GM13977 (cell line): ENCODE measurements at regions not wholly inside any gene's neighbourhood (a gene's known extent, or its start where the extent isn't known, plus 50 kb on each side); places are given as distances from the start of the nearest gene placed in this dataset.

ENCODE experiments used
- DNase-seq: peaks from one replicate; pipeline ENCODE4 v3.0.0; 2012; ENCODE audit warnings: low spot score
- CTCF ChIP-seq: IDR thresholded peaks from 2 replicates; pipeline ENCODE4 v1.5.1; 2012; ENCODE audit warnings: mild to moderate bottlenecking, control low read depth; ENCODE audit not compliant: insufficient read depth; ENCODE audit errors: extremely low read depth, missing control alignments
- in situ Hi-C: fragments of 300-500 bp; cut with MboI; formaldehyde crosslinking; loops from one replicate; pipeline ENCODE4 v1.12.0; 2022; ENCODE audit warnings: low sequenced_read_pairs, low pct_unique_long_range_greater_than_20kb, mixed read lengths, inconsistent platforms; ENCODE audit not compliant: unreplicated experiment

GRCh38 chr1:78715181-78715661 lies 65.6 kb downstream of the IFI44 start:
- in situ Hi-C loops: no loop called here
- no peak for TF ChIP-seq CTCF

GRCh38 chr1:78716186-78716585 lies 66.6 kb downstream of the IFI44 start:
- in situ Hi-C loops: no loop called here
- TF ChIP-seq CTCF: no peak
- DNase-seq: no peak

More at GRCh38 chr1:78715181-78715661, 65.6 kb downstream of the IFI44 start:
- DNase-seq: no peak

- in situ Hi-C loops: no loop called here
- no peak for DNase-seq
- no peak for TF ChIP-seq CTCF
Observed at GRCh38 chr1:78718566-78718965, 68.9 kb downstream of the IFI44 start.

GRCh38 chr1:78721136-78721535 lies 71.5 kb downstream of the IFI44 start:
- TF ChIP-seq CTCF: no peak
- in situ Hi-C loops: no loop called here
- DNase-seq: no peak

- in situ Hi-C loops: no loop called here
Observed at GRCh38 chr1:78722105-78722504, 72.5 kb downstream of the IFI44 start.

GRCh38 chr1:78722521-78722920 lies 72.9 kb downstream of the IFI44 start:
- in situ Hi-C loops: no loop called here
- no peak for TF ChIP-seq CTCF

More at GRCh38 chr1:78722105-78722504, 72.5 kb downstream of the IFI44 start:
- no peak for DNase-seq
- no peak for TF ChIP-seq CTCF

GRCh38 chr1:78722947-78723346 lies 73.3 kb downstream of the IFI44 start:
- DNase-seq: no peak
- TF ChIP-seq CTCF: no peak
- in situ Hi-C loops: no loop called here

More at GRCh38 chr1:78722521-78722920, 72.9 kb downstream of the IFI44 start:
- no peak for DNase-seq
